Fibroblast of lung (primary cell): ENCODE measurements at regions not wholly inside any gene's neighbourhood (a gene's known extent, or its start where the extent isn't known, plus 50 kb on each side); places are given as distances from the start of the nearest gene placed in this dataset.
"Not testable (repeated sequence)": the region's sequence is repeated elsewhere in the genome, so short reads cannot be mapped to it uniquely, and the experiment has no call there.

ENCODE experiments used
- DNase-seq, 2 donors: peaks; one replicate each; pipeline versions ENCODE4 v3.0.0 to v3.0.0-alpha.2; 2010; ENCODE audit warnings: low read depth in 2 of 2
- H2AFZ ChIP-seq: 2 replicates; pipeline ENCODE4 v1.5.1; 2012; ENCODE audit warnings: low read length, control low read depth, inconsistent platforms
- H3K27ac ChIP-seq: 2 replicates; pipeline ENCODE4 v1.5.1; 2011; ENCODE audit warnings: low read length, control low read depth; ENCODE audit not compliant: insufficient read depth
- H3K27me3 ChIP-seq: 2 replicates; pipeline ENCODE4 v1.5.1; 2011; ENCODE audit warnings: mild to moderate bottlenecking, low read length; ENCODE audit not compliant: control insufficient read depth, insufficient read depth
- H3K36me3 ChIP-seq: 2 replicates; pipeline ENCODE4 v1.5.1; 2011; ENCODE audit warnings: low read length; ENCODE audit not compliant: control insufficient read depth, insufficient read depth
- H3K4me1 ChIP-seq: 2 replicates; pipeline ENCODE4 v1.5.1; 2011; ENCODE audit warnings: low read length; ENCODE audit not compliant: control insufficient read depth, insufficient read depth; ENCODE audit errors: extremely low read depth
- H3K4me2 ChIP-seq: 2 replicates; pipeline ENCODE4 v1.5.1; 2011; ENCODE audit warnings: low read length, control low read depth; ENCODE audit not compliant: insufficient read depth; ENCODE audit errors: extremely low read depth
- H3K4me3 ChIP-seq, 4 experiments: fragments of 200-600 bp in 1 of 4; sonication (generic) in 1 of 4; replicated peaks in 1 of 4; 2 replicates each; pipeline ENCODE4 v1.5.1; 2011 to 2016; ENCODE audit warnings: low read length in 4 of 4, low read depth in 3 of 4, mild to moderate bottlenecking in 3 of 4, control low read depth in 2 of 4, inconsistent platforms in 1 of 4, mixed read lengths in 1 of 4; ENCODE audit not compliant: insufficient read depth in 1 of 4; ENCODE audit errors: control extremely low read depth in 1 of 4
- H3K79me2 ChIP-seq: 2 replicates; pipeline ENCODE4 v1.5.1; 2012; ENCODE audit warnings: mild to moderate bottlenecking, low read length, inconsistent platforms; ENCODE audit not compliant: control insufficient read depth, insufficient read depth
- H3K9ac ChIP-seq: 2 replicates; pipeline ENCODE4 v1.5.1; 2011; ENCODE audit warnings: mild to moderate bottlenecking, low read length, control low read depth; ENCODE audit not compliant: insufficient read depth
- H3K9me3 ChIP-seq: 2 replicates; pipeline ENCODE4 v1.5.1; 2012; ENCODE audit warnings: low read depth, low read length; ENCODE audit not compliant: control insufficient read depth, insufficient read depth
- H4K20me1 ChIP-seq: 2 replicates; pipeline ENCODE4 v1.5.1; 2011; ENCODE audit warnings: low read length; ENCODE audit not compliant: control insufficient read depth, insufficient read depth; ENCODE audit errors: extremely low read depth
- CTCF ChIP-seq, 2 donors: IDR thresholded peaks in 1 of 2; conservative IDR thresholded peaks in 1 of 2; 1 replicate in 1 of 2; 2 replicates in 1 of 2; pipeline ENCODE4 v1.5.1; 2011 to 2012; ENCODE audit warnings: low read length in 2 of 2, control low read depth in 1 of 2, inconsistent platforms in 1 of 2, low read depth in 1 of 2, mild to moderate bottlenecking in 1 of 2
- EZH2 ChIP-seq: IDR thresholded peaks from 2 replicates; pipeline ENCODE4 v1.5.1; 2012; ENCODE audit warnings: low read length, control low read depth, mild to moderate bottlenecking; ENCODE audit errors: missing control alignments

DNA sequence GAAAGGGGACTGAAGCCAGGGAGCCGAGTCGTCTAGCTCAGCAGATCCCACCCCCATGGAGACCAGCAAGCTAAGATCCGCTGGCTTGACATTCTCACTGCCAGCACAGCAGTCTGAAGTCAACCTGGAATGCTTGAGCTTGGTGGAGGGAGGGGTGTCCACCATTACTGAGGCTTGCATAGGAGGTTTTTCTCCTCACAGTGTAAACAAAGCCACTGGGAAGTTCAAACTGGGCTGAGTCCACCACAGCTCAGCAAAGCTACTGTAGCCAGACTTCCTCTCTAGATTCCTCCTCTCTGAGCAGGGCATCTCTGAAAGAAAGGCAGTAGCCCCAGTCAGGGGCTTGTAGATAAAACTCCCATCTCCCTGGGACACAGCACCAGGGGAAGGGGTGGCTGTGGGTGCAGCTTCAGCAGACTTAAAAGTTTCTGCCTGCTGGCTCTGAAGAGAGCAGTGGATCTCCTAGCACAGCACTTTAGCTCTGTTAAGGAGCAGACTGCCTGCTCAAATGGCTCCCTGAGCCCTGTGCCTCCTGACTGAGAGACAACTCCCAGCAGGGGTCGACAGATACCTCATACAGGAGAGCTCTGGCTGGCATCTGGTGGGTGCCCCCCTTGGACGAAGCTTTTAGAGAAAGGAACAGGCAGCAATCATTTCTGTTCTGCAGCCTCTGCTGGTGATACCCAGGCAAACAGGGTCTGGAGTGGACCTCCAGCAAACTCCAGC lies 942.0 kb upstream of the ROBO1 start:
- H3K27me3 ChIP-seq, H4K20me1 ChIP-seq, H2AFZ ChIP-seq, H3K4me1 ChIP-seq, H3K27ac ChIP-seq, H3K79me2 ChIP-seq, H3K4me2 ChIP-seq, H3K9me3 ChIP-seq, H3K9ac ChIP-seq, H3K36me3 ChIP-seq, DNase-seq, H3K4me3 ChIP-seq: not testable (repeated sequence)

- H3K9ac ChIP-seq: no peak overlapping the region
Measured at GRCh38 chr3:80705290-80705689, 937.5 kb upstream of the ROBO1 start.

GRCh38 chr3:80701349-80701748 lies 933.6 kb upstream of the ROBO1 start:
- no peak for DNase-seq
- no peaks in the 10 kb centered on the region for H3K4me1 ChIP-seq

More at GRCh38 chr3:80705290-80705689, 937.5 kb upstream of the ROBO1 start:
- H3K27me3 ChIP-seq: no peaks in the 10 kb centered on the region
- DNase-seq: no peak
- H4K20me1 ChIP-seq: no peaks in the 10 kb centered on the region
- no peaks in the 10 kb centered on the region for H3K4me1 ChIP-seq
- H3K36me3 ChIP-seq: no peaks in the 10 kb centered on the region
- no peak overlapping the region for H3K27ac ChIP-seq
- no peak for TF ChIP-seq CTCF (conservative IDR thresholded peaks at IDR 0.05 in 1 of 2, IDR thresholded peaks at IDR 0.05 in 1 of 2; ENCODE audit: low read depth in 1 of 2, low read length in 2 of 2)
- no peak for TF ChIP-seq EZH2
- H3K4me2 ChIP-seq: no peak overlapping the region
- H3K79me2 ChIP-seq: no peaks in the 10 kb centered on the region
- H2AFZ ChIP-seq: no peak overlapping the region
- H3K4me3 ChIP-seq: no peak overlapping the region
- no peaks in the 10 kb centered on the region for H3K9me3 ChIP-seq

More at GRCh38 chr3:80701349-80701748, 933.6 kb upstream of the ROBO1 start:
- no peak overlapping the region for H3K27ac ChIP-seq
- no peak overlapping the region for H3K9ac ChIP-seq
- H3K27me3 ChIP-seq: no peaks in the 10 kb centered on the region
- no peaks in the 10 kb centered on the region for H4K20me1 ChIP-seq
- no peaks in the 10 kb centered on the region for H3K79me2 ChIP-seq
- H3K4me2 ChIP-seq: no peak overlapping the region
- no peak for TF ChIP-seq CTCF (conservative IDR thresholded peaks at IDR 0.05 in 1 of 2, IDR thresholded peaks at IDR 0.05 in 1 of 2; ENCODE audit: low read depth in 1 of 2, low read length in 2 of 2)
- TF ChIP-seq EZH2: no peak
- H3K36me3 ChIP-seq: no peaks in the 10 kb centered on the region
- no peak overlapping the region for H3K4me3 ChIP-seq
- H3K9me3 ChIP-seq: no peaks in the 10 kb centered on the region
- H2AFZ ChIP-seq: no peak overlapping the region
